ENCODE measurements at regions not wholly inside any gene's neighbourhood (a gene's known extent, or its start where the extent isn't known, plus 50 kb on each side); places are given as distances from the start of the nearest gene placed in this dataset.

- no peak for DNase-seq
- no peak overlapping the region for H3K23ac ChIP-seq (ENCODE audit: insufficient read length, low read depth, low read length)
- TF ChIP-seq CTCF (conservative IDR thresholded peaks at IDR 0.05): no peak
- H3K4me1 ChIP-seq (ENCODE audit: insufficient read depth, low read length): no peaks in the 10 kb centered on the region
- no peak overlapping the region for H4K8ac ChIP-seq (replicated peaks; ENCODE audit: insufficient read length, low read depth, low read length)
- no peaks in the 10 kb centered on the region for H3K79me1 ChIP-seq (ENCODE audit: insufficient read depth, low read depth, low read length, poor library complexity, severe bottlenecking)
- H3T11ph ChIP-seq (ENCODE audit: low read length): no peak overlapping the region
- no peak overlapping the region for H2BK12ac ChIP-seq (ENCODE audit: insufficient read length, low read depth, low read length)
- no peak overlapping the region for H2BK20ac ChIP-seq (ENCODE audit: low read depth, low read length, poor library complexity, severe bottlenecking)
- H3K4me2 ChIP-seq (ENCODE audit: insufficient read depth, insufficient read length, low read length): no peak overlapping the region
- H2BK15ac ChIP-seq (ENCODE audit: low read depth, low read length): no peak overlapping the region
- no peak overlapping the region for H3K4ac ChIP-seq (ENCODE audit: low read depth, low read length)
- H3K23me2 ChIP-seq (ENCODE audit: insufficient read length, low read depth, low read length, poor library complexity, severe bottlenecking): no peaks in the 10 kb centered on the region
- Mint-ChIP-seq H3K4me3 (no peak overlapping the region), H3K9me3 (no peaks in the 10 kb centered on the region; a peak in 1 of 5 replicates), H3K36me3 (ENCODE audit: insufficient read depth in 1 of 3, low read depth in 3 of 3) (no peaks in the 10 kb centered on the region), H3K4me1 (peaks cover 7 to 8% of the 10 kb centered on the region in 2 experiments), H3K27me3 (ENCODE audit: low read depth) (peaks cover 19% of the 10 kb centered on the region), H3K27ac (no peak overlapping the region)
- no peaks in the 10 kb centered on the region for H4K20me1 ChIP-seq (ENCODE audit: control insufficient read depth, insufficient read depth, insufficient read length)
- no peak overlapping the region for H2AFZ ChIP-seq (ENCODE audit: low read length)
- H3K18ac ChIP-seq (ENCODE audit: insufficient read length, low read depth, low read length): no peak overlapping the region
- no peak overlapping the region for H3K27ac ChIP-seq (ENCODE audit: insufficient read length, low read depth, low read length)
- H3K79me2 ChIP-seq (ENCODE audit: insufficient read depth, low read length): no peaks in the 10 kb centered on the region
- WGBS (ENCODE audit: extremely low coverage, insufficient read length, low lambda C conversion rate): no CpG with 5 or more reads among the region's 10 CpGs
- no peak overlapping the region for H3K9ac ChIP-seq (ENCODE audit: extremely low read depth, insufficient read length, low read length)
- H2BK120ac ChIP-seq (ENCODE audit: low read depth, low read length, poor library complexity, severe bottlenecking): no peak overlapping the region
- H4K5ac ChIP-seq (ENCODE audit: insufficient read length, low read depth, low read length): no peak overlapping the region
- no peak overlapping the region for H3K56ac ChIP-seq (ENCODE audit: insufficient read length, low read depth, low read length)
- no peak overlapping the region for H2BK5ac ChIP-seq (ENCODE audit: insufficient read length, low read length)
- no peak overlapping the region for H2AK5ac ChIP-seq (ENCODE audit: insufficient read length, low read length)
- no peak overlapping the region for H4K91ac ChIP-seq (ENCODE audit: insufficient read length, low read depth, low read length)
- no peak overlapping the region for H3K14ac ChIP-seq (ENCODE audit: insufficient read depth, low read length)
- no peaks in the 10 kb centered on the region for H3K27me3 ChIP-seq (ENCODE audit: insufficient read depth, low read length)
- no peaks in the 10 kb centered on the region for H3K9me3 ChIP-seq (ENCODE audit: control insufficient read depth, low read depth, low read length)
These were observed 55.0 kb upstream of the PHACTR1 start for GRCh38 chr6:12661432-12662089.

Data from H9 (cell line).